ENCODE measurements at regions not wholly inside any gene's neighbourhood (a gene's known extent, or its start where the extent isn't known, plus 50 kb on each side); places are given as distances from the start of the nearest gene placed in this dataset.
"Not testable (repeated sequence)": the region's sequence is repeated elsewhere in the genome, so short reads cannot be mapped to it uniquely, and the experiment has no call there.

GRCh38 chr17:51423421-51424160 lies 163.2 kb downstream of the UTP18 start:
- H3K27me3 ChIP-seq (ENCODE audit: control insufficient read depth, insufficient read depth, low read length): no peaks in the 10 kb centered on the region
- DNase-seq (ENCODE audit: low read depth): no peak
- H3K4me3 ChIP-seq (ENCODE audit: low read depth, low read length): no peak overlapping the region
- no peaks in the 10 kb centered on the region for H3K36me3 ChIP-seq (ENCODE audit: control insufficient read depth, insufficient read depth, low read length)
- TF ChIP-seq, protein P1, sequence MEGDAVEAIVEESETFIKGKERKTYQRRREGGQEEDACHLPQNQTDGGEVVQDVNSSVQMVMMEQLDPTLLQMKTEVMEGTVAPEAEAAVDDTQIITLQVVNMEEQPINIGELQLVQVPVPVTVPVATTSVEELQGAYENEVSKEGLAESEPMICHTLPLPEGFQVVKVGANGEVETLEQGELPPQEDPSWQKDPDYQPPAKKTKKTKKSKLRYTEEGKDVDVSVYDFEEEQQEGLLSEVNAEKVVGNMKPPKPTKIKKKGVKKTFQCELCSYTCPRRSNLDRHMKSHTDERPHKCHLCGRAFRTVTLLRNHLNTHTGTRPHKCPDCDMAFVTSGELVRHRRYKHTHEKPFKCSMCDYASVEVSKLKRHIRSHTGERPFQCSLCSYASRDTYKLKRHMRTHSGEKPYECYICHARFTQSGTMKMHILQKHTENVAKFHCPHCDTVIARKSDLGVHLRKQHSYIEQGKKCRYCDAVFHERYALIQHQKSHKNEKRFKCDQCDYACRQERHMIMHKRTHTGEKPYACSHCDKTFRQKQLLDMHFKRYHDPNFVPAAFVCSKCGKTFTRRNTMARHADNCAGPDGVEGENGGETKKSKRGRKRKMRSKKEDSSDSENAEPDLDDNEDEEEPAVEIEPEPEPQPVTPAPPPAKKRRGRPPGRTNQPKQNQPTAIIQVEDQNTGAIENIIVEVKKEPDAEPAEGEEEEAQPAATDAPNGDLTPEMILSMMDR (IDR thresholded peaks at IDR 0.05; ENCODE audit: insufficient read depth, low read length, poor library complexity, severe bottlenecking): no peak

DNA sequence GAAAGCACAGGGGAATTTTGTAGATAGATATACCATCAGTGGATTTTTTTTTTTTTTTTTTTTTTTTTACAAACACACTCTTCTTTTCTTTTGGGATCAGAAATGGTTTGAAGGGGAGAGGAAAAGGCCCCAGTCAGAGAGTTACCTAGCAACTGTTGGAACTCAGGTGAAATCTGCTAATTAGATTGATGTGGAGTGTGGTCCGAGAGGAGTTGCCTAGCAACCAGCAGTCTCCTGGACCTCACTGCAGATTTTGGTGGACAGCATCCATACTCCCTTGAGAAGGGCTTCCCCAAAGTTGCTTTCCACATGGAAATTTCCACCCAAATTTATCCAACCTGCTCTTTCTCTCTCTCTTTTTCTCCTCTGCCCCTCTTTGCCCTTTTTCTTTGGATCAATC lies 165.4 kb downstream of the UTP18 start:
- H3K36me3 ChIP-seq (ENCODE audit: control insufficient read depth, insufficient read depth, low read length): no peaks in the 10 kb centered on the region
- DNase-seq (ENCODE audit: low read depth): no peak
- H3K27me3 ChIP-seq (ENCODE audit: control insufficient read depth, insufficient read depth, low read length): no peaks in the 10 kb centered on the region
- H3K4me3 ChIP-seq (ENCODE audit: low read depth, low read length): no peak overlapping the region
- TF ChIP-seq, protein P1 (IDR thresholded peaks at IDR 0.05; ENCODE audit: insufficient read depth, low read length, poor library complexity, severe bottlenecking): no peak

GRCh38 chr17:51427323-51427811 lies 167.0 kb downstream of the UTP18 start:
- Histone ChIP-seq H3K4me3 (ENCODE audit: low read depth, low read length) (no peak overlapping the region), H3K27me3 (ENCODE audit: control insufficient read depth, insufficient read depth, low read length) (no peaks in the 10 kb centered on the region), H3K36me3 (ENCODE audit: control insufficient read depth, insufficient read depth, low read length) (no peaks in the 10 kb centered on the region)
- no peak for DNase-seq (ENCODE audit: low read depth)
- TF ChIP-seq, protein P1 (IDR thresholded peaks at IDR 0.05; ENCODE audit: insufficient read depth, low read length, poor library complexity, severe bottlenecking): no peak

- DNase-seq (ENCODE audit: low read depth): no peak
- no peaks in the 10 kb centered on the region for H3K36me3 ChIP-seq (ENCODE audit: control insufficient read depth, insufficient read depth, low read length)
- no peaks in the 10 kb centered on the region for H3K27me3 ChIP-seq (ENCODE audit: control insufficient read depth, insufficient read depth, low read length)
- TF ChIP-seq, protein P1 (IDR thresholded peaks at IDR 0.05; ENCODE audit: insufficient read depth, low read length, poor library complexity, severe bottlenecking): no peak
- H3K4me3 ChIP-seq (ENCODE audit: low read depth, low read length): no peak overlapping the region
Observed at GRCh38 chr17:51427856-51428255, 167.5 kb downstream of the UTP18 start.

DNA sequence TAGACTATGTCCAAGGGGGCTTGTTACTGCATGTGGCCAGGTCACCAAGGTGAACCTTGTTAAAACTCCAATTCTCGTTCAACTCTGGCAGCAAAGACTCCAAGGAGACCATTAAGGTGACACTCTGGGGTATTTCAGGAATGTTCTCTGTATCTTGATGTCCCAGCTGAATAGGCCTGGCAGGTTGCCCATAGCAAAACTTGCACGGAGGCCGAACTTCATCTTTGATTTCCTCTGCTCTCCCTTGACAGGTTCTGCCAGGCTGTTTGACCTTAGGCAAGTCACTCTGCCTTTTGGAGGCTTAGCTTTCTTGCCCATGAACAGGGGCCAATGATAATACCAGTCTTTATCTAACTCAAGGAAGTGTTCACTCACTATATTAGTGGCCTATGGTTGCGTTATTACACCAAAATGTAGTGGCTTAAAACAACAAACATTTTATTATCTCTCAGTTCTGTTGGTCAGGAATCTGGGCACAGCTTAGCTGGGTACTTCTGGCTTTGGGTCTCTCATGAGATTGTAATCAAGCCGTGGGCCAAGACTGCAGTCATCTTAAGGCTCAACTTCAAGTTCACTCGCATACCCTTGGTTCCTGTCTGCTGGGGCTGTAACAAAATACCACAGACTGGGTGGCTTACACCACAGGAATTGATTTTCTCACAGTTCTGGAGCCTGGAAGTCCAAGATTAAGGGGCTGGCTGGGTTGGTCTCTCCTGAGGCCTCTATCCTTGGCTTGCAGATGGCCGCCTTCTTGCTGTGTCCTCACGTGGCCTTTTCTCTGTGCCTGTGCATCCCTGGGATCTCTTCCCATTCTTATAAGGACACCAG lies 168.5 kb downstream of the UTP18 start:
- no peaks in the 10 kb centered on the region for H3K36me3 ChIP-seq (ENCODE audit: control insufficient read depth, insufficient read depth, low read length)
- H3K27me3 ChIP-seq (ENCODE audit: control insufficient read depth, insufficient read depth, low read length): no peaks in the 10 kb centered on the region
- TF ChIP-seq, protein P1 (IDR thresholded peaks at IDR 0.05; ENCODE audit: insufficient read depth, low read length, poor library complexity, severe bottlenecking): no peak
- no peak overlapping the region for H3K4me3 ChIP-seq (ENCODE audit: low read depth, low read length)
- no peak for DNase-seq (ENCODE audit: low read depth)

DNA sequence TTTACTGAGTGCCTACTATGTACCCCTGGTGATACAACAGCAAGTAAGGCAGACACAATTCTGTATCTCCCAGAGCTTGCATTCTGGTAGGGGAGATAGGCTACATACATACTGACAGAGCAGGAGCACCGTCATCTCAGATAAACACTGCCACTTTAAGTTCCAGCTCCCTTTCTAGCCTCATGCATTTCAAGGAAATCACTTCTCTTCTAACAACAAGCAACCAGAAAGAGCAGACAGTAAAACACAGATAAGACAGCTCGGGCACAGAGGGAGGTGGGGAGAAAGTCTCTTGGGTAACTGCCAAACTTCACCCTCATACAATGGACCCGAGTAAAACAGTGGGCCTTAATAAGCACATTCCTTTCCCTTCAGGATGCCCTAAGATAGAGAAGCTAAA lies 169.6 kb downstream of the UTP18 start:
- not testable (repeated sequence) for H3K27me3 ChIP-seq (ENCODE audit: control insufficient read depth, insufficient read depth, low read length); DNase-seq (ENCODE audit: low read depth); H3K36me3 ChIP-seq (ENCODE audit: control insufficient read depth, insufficient read depth, low read length); H3K4me3 ChIP-seq (ENCODE audit: low read depth, low read length)

All from kidney epithelial cell (primary cell).